Cardiac muscle cell (in vitro differentiated cells and primary cell): ENCODE measurements at regions not wholly inside any gene's neighbourhood (a gene's known extent, or its start where the extent isn't known, plus 50 kb on each side); places are given as distances from the start of the nearest gene placed in this dataset.

Experiments
- DNase-seq, 2 donors: peaks; one replicate each; pipeline versions ENCODE4 v3.0.0 to v3.0.0-alpha.2; 2010 to 2017; ENCODE audit warnings: low read depth in 1 of 2, low spot score in 1 of 2
- H3K27ac ChIP-seq: fragments of 200-600 bp; sonication (generic); 2 replicates; pipeline ENCODE4 v1.5.1; 2016
- H3K27me3 ChIP-seq: fragments of 200-600 bp; sonication (generic); 2 replicates; pipeline ENCODE4 v1.6.0; 2016; ENCODE audit warnings: control low read depth
- H3K36me3 ChIP-seq: fragments of 200-600 bp; sonication (generic); 2 replicates; pipeline ENCODE4 v1.5.1; 2016; ENCODE audit warnings: control low read depth
- H3K4me1 ChIP-seq: fragments of 200-600 bp; sonication (generic); 2 replicates; pipeline ENCODE4 v1.8.1; 2017; ENCODE audit warnings: low read depth, mild to moderate bottlenecking, mixed run types
- H3K4me3 ChIP-seq: fragments of 200-600 bp; sonication (generic); 2 replicates; pipeline ENCODE4 v1.5.1; 2016; ENCODE audit warnings: mild to moderate bottlenecking
- H3K9me3 ChIP-seq: fragments of 200-600 bp; sonication (generic); 2 replicates; pipeline ENCODE4 v1.5.1; 2017; ENCODE audit warnings: low read depth, mild to moderate bottlenecking, control low read depth
- TF ChIP-seq, protein P1 (sequence below): IDR thresholded peaks from 2 replicates; pipeline ENCODE4 v1.5.1; 2012; ENCODE audit warnings: low read depth, mild to moderate bottlenecking, low read length

DNA sequence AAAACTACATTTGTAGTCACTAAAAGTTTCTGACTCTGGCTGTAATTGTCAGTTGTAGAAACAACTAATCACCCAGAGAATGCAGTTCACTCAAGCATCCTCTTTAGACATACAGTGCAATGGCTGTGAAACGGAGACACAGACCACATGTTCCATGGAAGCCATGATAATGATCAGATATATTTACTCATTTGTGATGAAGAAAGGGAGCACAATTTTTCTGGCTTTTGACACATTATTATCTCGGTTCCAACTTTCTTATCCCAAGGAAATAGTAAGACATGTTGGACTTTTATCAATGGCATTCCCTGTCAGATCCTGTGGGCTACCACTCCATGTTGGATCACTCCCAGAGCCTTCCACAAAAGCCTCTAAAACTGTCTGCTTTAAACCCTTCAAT, 215.0 kb upstream of the LRIG1 start:
- no peaks in the 10 kb centered on the region for H3K9me3 ChIP-seq
- H3K4me3 ChIP-seq: no peak overlapping the region
- no peaks in the 10 kb centered on the region for H3K27me3 ChIP-seq
- TF ChIP-seq, protein P1, sequence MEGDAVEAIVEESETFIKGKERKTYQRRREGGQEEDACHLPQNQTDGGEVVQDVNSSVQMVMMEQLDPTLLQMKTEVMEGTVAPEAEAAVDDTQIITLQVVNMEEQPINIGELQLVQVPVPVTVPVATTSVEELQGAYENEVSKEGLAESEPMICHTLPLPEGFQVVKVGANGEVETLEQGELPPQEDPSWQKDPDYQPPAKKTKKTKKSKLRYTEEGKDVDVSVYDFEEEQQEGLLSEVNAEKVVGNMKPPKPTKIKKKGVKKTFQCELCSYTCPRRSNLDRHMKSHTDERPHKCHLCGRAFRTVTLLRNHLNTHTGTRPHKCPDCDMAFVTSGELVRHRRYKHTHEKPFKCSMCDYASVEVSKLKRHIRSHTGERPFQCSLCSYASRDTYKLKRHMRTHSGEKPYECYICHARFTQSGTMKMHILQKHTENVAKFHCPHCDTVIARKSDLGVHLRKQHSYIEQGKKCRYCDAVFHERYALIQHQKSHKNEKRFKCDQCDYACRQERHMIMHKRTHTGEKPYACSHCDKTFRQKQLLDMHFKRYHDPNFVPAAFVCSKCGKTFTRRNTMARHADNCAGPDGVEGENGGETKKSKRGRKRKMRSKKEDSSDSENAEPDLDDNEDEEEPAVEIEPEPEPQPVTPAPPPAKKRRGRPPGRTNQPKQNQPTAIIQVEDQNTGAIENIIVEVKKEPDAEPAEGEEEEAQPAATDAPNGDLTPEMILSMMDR: no peak
- peaks cover 7% of the 10 kb centered on the region for H3K4me1 ChIP-seq
- peak in 1 of 2 donors; percentile 41 for DNase-seq
- no peak overlapping the region for H3K27ac ChIP-seq
- H3K36me3 ChIP-seq: no peaks in the 10 kb centered on the region

DNA sequence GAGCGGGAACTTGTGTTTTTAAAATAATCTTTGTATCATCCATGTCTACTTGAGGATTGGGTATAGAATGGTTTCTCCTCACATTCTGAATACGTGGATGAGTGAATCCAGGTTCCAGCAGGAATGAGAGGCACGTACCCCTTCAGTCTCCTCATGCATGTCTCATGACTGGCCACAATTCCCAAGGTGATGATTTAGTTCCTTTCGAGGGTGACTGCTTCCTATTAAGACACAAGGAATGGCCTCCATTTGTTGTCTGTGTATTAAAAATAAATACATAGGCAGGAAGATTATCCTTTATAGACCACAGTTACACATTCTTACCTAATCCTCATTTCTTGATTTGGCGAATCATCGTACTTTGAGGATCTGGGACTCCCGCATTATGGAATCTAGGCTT, 217.0 kb upstream of the LRIG1 start:
- Histone ChIP-seq H3K27me3 (no peaks in the 10 kb centered on the region), H3K4me3 (no peak overlapping the region), H3K27ac (no peak overlapping the region), H3K9me3 (no peaks in the 10 kb centered on the region), H3K4me1 (peaks cover 7% of the 10 kb centered on the region), H3K36me3 (no peaks in the 10 kb centered on the region)
- TF ChIP-seq, protein P1: no peak
- no peak for DNase-seq

DNA sequence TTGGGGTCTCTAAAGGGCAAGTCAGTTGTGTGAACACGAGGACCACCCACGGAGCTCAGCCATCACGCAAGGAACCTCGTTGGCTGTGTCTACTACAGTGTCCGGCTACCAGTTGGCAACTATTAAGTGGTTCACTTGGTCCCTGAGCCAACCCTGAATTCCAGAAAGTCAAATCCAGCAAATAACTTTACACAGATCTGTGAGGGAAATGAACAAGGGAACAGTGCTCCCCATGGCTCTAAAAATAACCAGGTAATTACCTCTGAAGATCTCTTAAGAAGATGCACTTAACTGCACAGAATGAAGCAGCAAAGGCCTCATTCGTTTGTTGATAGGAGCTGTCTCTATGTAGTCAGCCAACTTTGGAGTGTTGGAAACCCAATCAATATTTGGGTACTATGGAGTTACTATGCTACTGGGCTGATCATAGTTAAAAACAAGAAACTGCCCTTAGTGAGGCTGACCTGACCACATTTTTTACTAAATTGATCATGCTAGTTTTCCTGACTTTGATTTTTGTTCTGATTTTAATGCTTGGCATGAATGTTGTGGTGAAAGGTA, 219.1 kb upstream of the LRIG1 start:
- Histone ChIP-seq H3K4me3 (no peak overlapping the region), H3K27ac (no peak overlapping the region), H3K9me3 (no peaks in the 10 kb centered on the region), H3K27me3 (no peaks in the 10 kb centered on the region), H3K4me1 (peaks cover 7% of the 10 kb centered on the region), H3K36me3 (no peaks in the 10 kb centered on the region)
- no peak for DNase-seq
- TF ChIP-seq, protein P1: no peak

DNA sequence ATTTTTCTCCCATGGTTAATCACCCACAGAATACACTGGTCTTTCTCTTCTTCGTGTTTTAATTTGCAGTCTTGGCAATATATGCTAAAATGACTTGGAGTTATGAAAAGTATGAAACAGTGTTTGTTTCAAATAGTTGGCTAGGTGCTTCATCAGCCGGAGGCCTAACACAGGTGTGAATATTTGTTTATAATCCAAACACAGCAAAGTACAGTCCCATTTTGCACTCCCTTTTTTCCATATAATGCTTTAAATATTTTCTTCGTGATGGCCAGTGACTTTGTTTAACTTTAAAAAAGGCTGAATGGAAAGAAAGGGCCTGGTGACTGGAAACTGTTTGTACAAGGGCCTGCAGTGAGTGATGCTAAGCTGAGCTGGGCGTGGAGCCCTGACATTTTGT, 219.7 kb upstream of the LRIG1 start:
- H3K27ac ChIP-seq: no peak overlapping the region
- H3K9me3 ChIP-seq: no peaks in the 10 kb centered on the region
- no peaks in the 10 kb centered on the region for H3K36me3 ChIP-seq
- no peaks in the 10 kb centered on the region for H3K27me3 ChIP-seq
- no peak overlapping the region for H3K4me3 ChIP-seq
- H3K4me1 ChIP-seq: peaks cover 7% of the 10 kb centered on the region
- TF ChIP-seq, protein P1: no peak
- DNase-seq: no peak

DNA sequence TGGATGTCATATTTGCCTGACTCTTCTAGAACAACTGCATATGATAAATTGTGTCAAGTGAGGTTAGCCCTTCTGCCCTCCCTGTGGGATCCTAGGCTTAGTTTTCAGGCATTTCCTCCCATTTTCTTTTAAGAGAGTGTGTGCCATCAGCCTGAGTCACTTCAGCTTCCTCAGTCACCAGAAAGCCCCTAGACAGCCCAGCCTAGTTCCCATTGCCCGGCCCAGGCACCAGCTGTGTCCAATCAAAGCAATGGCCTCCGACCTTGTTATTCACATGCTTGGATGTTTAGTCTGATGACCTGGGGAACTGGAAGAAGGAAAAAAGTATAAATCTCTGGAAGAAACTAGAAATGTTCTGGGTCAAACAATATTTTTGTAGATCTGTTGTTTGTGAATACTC, 221.9 kb upstream of the LRIG1 start:
- peak in 1 of 2 donors; percentile 43 for DNase-seq
- TF ChIP-seq, protein P1: no peak

DNA sequence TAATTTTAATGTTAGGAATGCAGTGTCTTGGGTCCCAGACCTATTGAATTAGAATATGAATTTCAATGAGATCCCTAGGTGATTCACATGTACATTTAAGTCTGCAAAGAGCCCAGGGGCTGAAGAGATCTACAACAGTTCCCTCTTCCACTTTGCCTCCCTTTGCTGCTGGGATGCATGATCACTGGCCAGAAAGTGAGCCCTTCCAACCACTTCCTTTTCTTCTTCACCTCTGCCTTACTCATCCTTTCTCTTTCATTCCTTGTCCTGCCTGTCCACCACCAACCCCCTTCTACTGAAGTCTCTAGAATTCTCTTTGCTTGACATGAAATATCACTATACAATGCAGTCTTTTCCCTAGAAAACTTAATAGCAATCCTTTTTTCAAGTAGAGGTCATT, 222.4 kb upstream of the LRIG1 start:
- Histone ChIP-seq H3K27me3 (no peaks in the 10 kb centered on the region), H3K9me3 (no peaks in the 10 kb centered on the region), H3K27ac (no peak overlapping the region), H3K4me3 (no peak overlapping the region), H3K4me1 (peaks cover 7% of the 10 kb centered on the region), H3K36me3 (no peaks in the 10 kb centered on the region)
- no peak for DNase-seq
- TF ChIP-seq, protein P1: no peak

More for the DNA sequence above, 221.9 kb upstream of the LRIG1 start:
- Histone ChIP-seq H3K27ac (no peak overlapping the region), H3K36me3 (no peaks in the 10 kb centered on the region), H3K27me3 (no peaks in the 10 kb centered on the region), H3K4me3 (no peak overlapping the region), H3K4me1 (peaks cover 7% of the 10 kb centered on the region), H3K9me3 (no peaks in the 10 kb centered on the region)
